NOMO-1 (cell line): ENCODE measurements at regions not wholly inside any gene's neighbourhood (a gene's known extent, or its start where the extent isn't known, plus 50 kb on each side); places are given as distances from the start of the nearest gene placed in this dataset.

Source experiments
- DNase-seq, 2 experiments: peaks; one replicate each; lab custom pipeline; 2025; ENCODE audit not compliant: unreplicated experiment in 2 of 2; lab: John Stamatoyannopoulos, UW

GRCh38 chr2:46814160-46814961, 101.2 kb downstream of the MCFD2 start:
- DNase-seq, result no peak

- DNase-seq, result no peak
Observed at GRCh38 chr2:46813680-46814079, 101.9 kb downstream of the MCFD2 start.

- no peak for DNase-seq
Observed at GRCh38 chr2:46813020-46813415, 102.6 kb downstream of the MCFD2 start.
